Smooth muscle cell (in vitro differentiated cells): ENCODE measurements at regions not wholly inside any gene's neighbourhood (a gene's known extent, or its start where the extent isn't known, plus 50 kb on each side); places are given as distances from the start of the nearest gene placed in this dataset.

Experiments used
- DNase-seq: peaks from one replicate; lab custom pipeline; 2025; ENCODE audit not compliant: unreplicated experiment; lab: John Stamatoyannopoulos, UW
- H2AFZ ChIP-seq: fragments of 200-600 bp; sonication (generic); 2 replicates; pipeline ENCODE4 v1.6.0; 2016; ENCODE audit warnings: antibody characterized with exemption, low read depth, mild to moderate bottlenecking
- H3F3A ChIP-seq: fragments of 200-600 bp; sonication (generic); 2 replicates; pipeline ENCODE4 v1.6.0; 2017; ENCODE audit warnings: antibody characterized with exemption, low read depth
- H3K27ac ChIP-seq: fragments of 200-600 bp; sonication (generic); 2 replicates; pipeline ENCODE4 v1.5.1; 2016; ENCODE audit warnings: low read depth, mild to moderate bottlenecking
- H3K27me3 ChIP-seq: fragments of 200-600 bp; sonication (generic); 2 replicates; pipeline ENCODE4 v1.6.1; 2016; ENCODE audit warnings: low read depth, mild to moderate bottlenecking
- H3K36me3 ChIP-seq: fragments of 200-600 bp; sonication (generic); 2 replicates; pipeline ENCODE4 v1.5.1; 2016; ENCODE audit warnings: low read depth
- H3K4me1 ChIP-seq: fragments of 200-600 bp; sonication (generic); 2 replicates; pipeline ENCODE4 v1.5.1; 2016; ENCODE audit warnings: low read depth
- H3K4me2 ChIP-seq: fragments of 200-600 bp; sonication (generic); 2 replicates; pipeline ENCODE4 v1.6.0; 2016; ENCODE audit warnings: mild to moderate bottlenecking
- H3K4me3 ChIP-seq: fragments of 200-600 bp; sonication (generic); 2 replicates; pipeline ENCODE4 v1.5.1; 2016; ENCODE audit warnings: mild to moderate bottlenecking
- H3K79me2 ChIP-seq: fragments of 200-600 bp; sonication (generic); 2 replicates; pipeline ENCODE4 v1.6.0; 2016; ENCODE audit warnings: low read depth, mild to moderate bottlenecking
- H3K9ac ChIP-seq: fragments of 200-600 bp; sonication (generic); 2 replicates; pipeline ENCODE4 v1.6.0; 2016; ENCODE audit warnings: low read depth
- H3K9me3 ChIP-seq: fragments of 200-600 bp; sonication (generic); replicated peaks from 2 replicates; pipeline ENCODE4 v1.5.1; 2016; ENCODE audit warnings: low read depth
- H4K20me1 ChIP-seq: fragments of 200-600 bp; sonication (generic); 2 replicates; pipeline ENCODE4 v1.6.0; 2016; ENCODE audit warnings: low read depth
- WGBS: methylation state at CpG from one replicate; pipeline ENCODE4 v1.1.7; 2016; ENCODE audit warnings: low lambda C conversion rate; 5-methylcytosine and 5-hydroxymethylcytosine counted together
- TF ChIP-seq, protein P1 (sequence below): fragments of 200-600 bp; sonication (generic); IDR thresholded peaks from 2 replicates; pipeline ENCODE4 v1.5.1; 2017; ENCODE audit warnings: borderline replicate concordance, mild to moderate bottlenecking, antibody characterized with exemption; ENCODE audit not compliant: insufficient read depth, poor library complexity, severe bottlenecking

DNA sequence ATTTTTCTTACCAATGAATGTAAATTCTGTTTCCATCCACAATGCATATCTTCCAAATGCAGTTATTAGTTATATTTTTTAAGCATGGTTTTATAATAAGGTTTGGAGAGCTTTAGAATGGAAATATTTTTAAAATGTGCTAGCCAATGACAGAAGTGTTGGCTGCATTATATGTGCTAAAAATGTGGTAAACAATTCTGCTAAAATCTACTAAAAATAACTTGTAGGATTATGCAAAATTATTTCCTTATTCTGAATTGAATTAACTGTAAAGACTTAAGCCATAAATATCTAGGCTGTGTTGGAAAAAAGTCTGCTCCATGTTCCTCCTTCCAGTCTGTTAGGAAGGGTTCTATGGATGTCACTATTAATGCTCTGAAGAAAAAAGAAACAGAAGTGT lies 503.3 kb downstream of the PRR16 start:
- H3K79me2 ChIP-seq = no peaks in the 10 kb centered on the region
- no peak overlapping the region for H3K4me2 ChIP-seq
- no peaks in the 10 kb centered on the region for H3K36me3 ChIP-seq
- H3F3A ChIP-seq = no peaks in the 10 kb centered on the region
- TF ChIP-seq, protein P1, sequence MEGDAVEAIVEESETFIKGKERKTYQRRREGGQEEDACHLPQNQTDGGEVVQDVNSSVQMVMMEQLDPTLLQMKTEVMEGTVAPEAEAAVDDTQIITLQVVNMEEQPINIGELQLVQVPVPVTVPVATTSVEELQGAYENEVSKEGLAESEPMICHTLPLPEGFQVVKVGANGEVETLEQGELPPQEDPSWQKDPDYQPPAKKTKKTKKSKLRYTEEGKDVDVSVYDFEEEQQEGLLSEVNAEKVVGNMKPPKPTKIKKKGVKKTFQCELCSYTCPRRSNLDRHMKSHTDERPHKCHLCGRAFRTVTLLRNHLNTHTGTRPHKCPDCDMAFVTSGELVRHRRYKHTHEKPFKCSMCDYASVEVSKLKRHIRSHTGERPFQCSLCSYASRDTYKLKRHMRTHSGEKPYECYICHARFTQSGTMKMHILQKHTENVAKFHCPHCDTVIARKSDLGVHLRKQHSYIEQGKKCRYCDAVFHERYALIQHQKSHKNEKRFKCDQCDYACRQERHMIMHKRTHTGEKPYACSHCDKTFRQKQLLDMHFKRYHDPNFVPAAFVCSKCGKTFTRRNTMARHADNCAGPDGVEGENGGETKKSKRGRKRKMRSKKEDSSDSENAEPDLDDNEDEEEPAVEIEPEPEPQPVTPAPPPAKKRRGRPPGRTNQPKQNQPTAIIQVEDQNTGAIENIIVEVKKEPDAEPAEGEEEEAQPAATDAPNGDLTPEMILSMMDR = no peak
- H3K4me1 ChIP-seq = no peaks in the 10 kb centered on the region
- no peak overlapping the region for H3K4me3 ChIP-seq
- H3K27me3 ChIP-seq = no peaks in the 10 kb centered on the region
- no peaks in the 10 kb centered on the region for H4K20me1 ChIP-seq
- H3K27ac ChIP-seq = no peak overlapping the region
- no peak overlapping the region for H3K9ac ChIP-seq
- no peaks in the 10 kb centered on the region for H3K9me3 ChIP-seq
- DNase-seq = no peak
- H2AFZ ChIP-seq = no peak overlapping the region

DNA sequence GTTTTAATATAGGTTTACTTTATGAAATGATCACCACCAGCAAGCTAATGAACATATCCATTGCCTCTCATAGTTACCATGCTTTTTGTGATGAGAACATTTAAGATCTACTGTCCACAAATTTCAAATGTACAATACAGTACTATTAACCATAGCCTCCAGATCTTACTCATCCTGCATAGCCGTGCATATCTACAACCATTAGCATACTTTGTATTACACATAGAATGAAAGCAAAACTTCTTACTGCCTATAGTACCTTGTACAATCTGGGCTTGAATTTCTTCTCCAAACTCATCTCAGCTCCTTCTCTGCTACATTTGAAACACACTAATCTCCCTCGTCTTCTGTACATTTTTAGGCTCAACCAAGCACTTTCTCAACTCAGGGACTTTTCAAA lies 510.6 kb downstream of the PRR16 start:
- Histone ChIP-seq H3K9ac (no peak overlapping the region), H3K27ac (no peak overlapping the region), H4K20me1 (no peaks in the 10 kb centered on the region), H3K9me3 (no peaks in the 10 kb centered on the region), H2AFZ (no peak overlapping the region), H3K4me1 (no peaks in the 10 kb centered on the region), H3K79me2 (no peaks in the 10 kb centered on the region), H3K36me3 (no peaks in the 10 kb centered on the region), H3K4me2 (no peak overlapping the region), H3K4me3 (no peak overlapping the region), H3F3A (no peaks in the 10 kb centered on the region), H3K27me3 (no peaks in the 10 kb centered on the region)
- DNase-seq = no peak
- TF ChIP-seq, protein P1 = no peak
- 77% methylated on average over 2 of the region's 2 CpGs for WGBS

DNA sequence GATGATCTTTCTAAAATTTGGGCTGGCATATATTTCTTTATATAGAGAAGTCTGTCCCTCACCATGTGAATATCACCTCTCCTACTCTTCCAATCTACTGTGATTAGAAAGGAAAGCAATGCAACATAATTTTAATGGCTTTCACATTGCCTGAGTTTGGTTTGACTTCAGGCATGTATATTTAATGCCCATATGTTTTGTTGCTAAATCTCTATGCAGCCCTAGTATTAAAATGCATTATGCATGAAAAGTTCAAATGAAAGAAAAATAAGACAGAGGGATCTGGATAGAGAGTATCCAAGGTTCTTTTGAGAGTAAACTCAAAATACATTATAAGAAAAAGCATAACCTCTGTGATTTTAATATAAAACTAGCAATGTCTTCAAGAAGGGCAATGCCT lies 518.3 kb downstream of the PRR16 start:
- Histone ChIP-seq H3K9me3 (no peaks in the 10 kb centered on the region), H3K4me2 (no peak overlapping the region), H3K4me3 (no peak overlapping the region), H3K4me1 (no peaks in the 10 kb centered on the region), H3K27ac (no peak overlapping the region), H4K20me1 (no peaks in the 10 kb centered on the region), H2AFZ (no peak overlapping the region), H3F3A (no peaks in the 10 kb centered on the region), H3K36me3 (no peaks in the 10 kb centered on the region), H3K9ac (no peak overlapping the region), H3K79me2 (no peaks in the 10 kb centered on the region), H3K27me3 (no peaks in the 10 kb centered on the region)
- DNase-seq = no peak
- TF ChIP-seq, protein P1 = no peak

DNA sequence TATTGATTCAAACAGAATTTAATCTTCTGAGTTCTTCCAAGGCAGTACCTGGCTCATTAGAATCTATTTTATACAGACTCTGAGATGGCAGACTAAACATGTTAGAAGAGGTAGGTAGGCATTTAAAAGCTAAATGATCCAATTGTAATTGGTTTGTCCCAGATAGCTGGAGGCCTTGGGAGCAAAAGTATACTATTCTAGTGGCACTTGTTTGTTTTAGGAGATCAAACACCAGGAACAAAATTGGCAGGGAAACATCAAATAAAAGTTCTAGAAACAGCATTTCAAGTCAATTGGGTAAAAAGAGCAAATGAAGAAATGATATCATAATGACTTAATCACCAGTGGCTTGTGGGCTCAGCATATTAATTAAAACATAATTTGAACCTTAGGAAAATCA lies 521.4 kb downstream of the PRR16 start:
- DNase-seq = no peak
- TF ChIP-seq, protein P1 = no peak
- Histone ChIP-seq H3K4me3 (no peak overlapping the region), H3K36me3 (no peaks in the 10 kb centered on the region), H3K27ac (no peak overlapping the region), H3K79me2 (no peaks in the 10 kb centered on the region), H4K20me1 (no peaks in the 10 kb centered on the region), H3K9ac (no peak overlapping the region), H3K9me3 (no peaks in the 10 kb centered on the region), H3F3A (no peaks in the 10 kb centered on the region), H3K4me1 (no peaks in the 10 kb centered on the region), H3K27me3 (no peaks in the 10 kb centered on the region), H3K4me2 (no peak overlapping the region), H2AFZ (no peak overlapping the region)
